Activated CD8-positive, alpha-beta memory T cell treated with anti-CD3 and anti-CD28 coated beads for 24 hours (primary cell): ENCODE measurements at regions not wholly inside any gene's neighbourhood (a gene's known extent, or its start where the extent isn't known, plus 50 kb on each side); places are given as distances from the start of the nearest gene placed in this dataset.
"Not testable (repeated sequence)": the region's sequence is repeated elsewhere in the genome, so short reads cannot be mapped to it uniquely, and the experiment has no call there.

Experiments
- DNase-seq: peaks from one replicate; pipeline ENCODE4 v3.0.0-alpha.2; 2020

GRCh38 chr1:149700677-149701567, 81.6 kb upstream of the FCGR1A start:
- DNase-seq, result not testable (repeated sequence)

GRCh38 chr1:149708192-149708853, 74.2 kb upstream of the FCGR1A start:
- peak; percentile 91 for DNase-seq

- DNase-seq, result not testable (repeated sequence)
Observed at GRCh38 chr1:149711651-149712050, 70.8 kb upstream of the FCGR1A start.

GRCh38 chr1:149712154-149712927, 70.2 kb upstream of the FCGR1A start:
- peak; percentile 79 for DNase-seq

DNA sequence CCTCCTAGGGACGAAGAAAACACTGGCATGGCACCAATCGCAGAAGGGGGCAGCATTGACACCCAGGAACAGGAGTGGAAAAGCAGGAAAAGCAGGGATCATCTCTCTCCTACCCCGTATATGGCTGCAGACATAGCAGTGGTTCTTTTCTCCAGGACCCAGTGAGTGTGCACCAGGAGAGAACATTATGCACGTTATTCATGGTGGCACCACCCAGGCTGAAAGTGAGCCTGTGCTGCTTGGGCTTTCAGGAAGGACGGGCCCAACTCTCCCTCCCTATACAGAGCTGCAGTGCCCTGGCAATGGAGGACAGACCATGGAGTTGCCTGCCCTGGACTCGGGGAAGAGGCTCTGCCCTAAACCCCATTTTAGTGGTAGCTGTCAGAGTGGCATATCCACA, 69.0 kb upstream of the FCGR1A start:
- not testable (repeated sequence) for DNase-seq

DNA sequence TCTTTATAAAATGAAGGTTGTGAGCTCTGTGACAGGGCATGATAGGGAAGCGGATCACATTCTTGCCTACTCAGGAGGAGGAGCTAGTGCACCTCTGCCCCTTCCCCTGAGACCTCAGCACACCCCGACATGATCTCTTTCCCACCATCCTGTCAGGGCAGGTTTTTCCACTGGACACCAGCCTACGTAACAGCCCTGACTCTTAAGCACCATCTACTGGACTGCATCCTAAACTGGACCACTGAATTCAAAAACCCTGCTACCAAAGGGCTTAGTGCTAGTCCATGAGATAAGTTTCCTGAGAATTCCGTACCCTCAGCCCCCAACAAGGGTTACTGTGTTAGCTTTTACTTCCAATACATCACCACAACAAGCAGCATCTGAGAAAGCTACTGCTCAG, 68.5 kb upstream of the FCGR1A start:
- not testable (repeated sequence) for DNase-seq

DNA sequence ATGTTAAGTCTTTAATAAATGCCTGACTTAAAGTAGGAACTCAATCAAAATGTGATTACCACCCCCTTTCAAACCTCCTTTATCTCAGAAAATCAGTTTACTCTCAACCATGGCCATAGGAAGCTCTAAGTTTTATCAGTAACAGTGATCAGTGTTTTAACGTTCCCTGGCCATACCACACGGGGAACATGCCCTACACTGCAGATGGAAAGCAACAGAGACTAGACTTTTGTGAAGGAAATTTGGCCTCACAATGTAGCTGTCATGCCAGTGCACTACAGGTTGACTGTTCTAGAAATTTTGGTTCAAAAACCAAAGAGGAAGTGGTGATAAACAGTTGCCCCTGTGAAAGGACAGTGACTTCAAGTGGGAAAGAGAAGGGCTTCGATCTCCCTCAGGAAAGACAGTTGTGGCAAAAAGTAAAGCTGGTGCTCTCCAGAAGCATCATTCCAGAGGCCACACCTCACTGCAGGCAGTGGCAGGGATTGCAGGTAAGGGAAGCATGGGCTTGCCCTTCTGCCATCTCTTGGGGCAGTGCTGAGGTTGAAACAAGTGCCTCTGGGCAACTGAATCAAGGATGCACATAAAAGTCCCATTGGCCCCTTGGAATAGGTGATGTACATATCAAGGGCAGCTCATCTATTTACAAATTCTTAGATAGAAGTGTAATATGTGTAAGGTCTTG, 57.7 kb upstream of the FCGR1A start:
- DNase-seq, result not testable (repeated sequence)

GRCh38 chr1:149726688-149727087, 55.8 kb upstream of the FCGR1A start:
- DNase-seq, result not testable (repeated sequence)

GRCh38 chr1:149728598-149728997, 53.9 kb upstream of the FCGR1A start:
- not testable (repeated sequence) for DNase-seq
